AG04449 (cell line): ENCODE measurements at regions not wholly inside any gene's neighbourhood (a gene's known extent, or its start where the extent isn't known, plus 50 kb on each side); places are given as distances from the start of the nearest gene placed in this dataset.

Experiments
- CTCF ChIA-PET: fragments of 350-600 bp; formaldehyde crosslinking; extraction: SDS; loops from one replicate; lab custom pipeline; 2021; ENCODE audit warnings: antibody characterized with exemption; lab: Yijun Ruan, JAX
- POLR2A ChIA-PET: fragments of 400-600, 350-600 bp; formaldehyde crosslinking; extraction: SDS; loops from one replicate; lab custom pipeline; 2020; ENCODE audit warnings: antibody characterized with exemption, inconsistent platforms; lab: Yijun Ruan, JAX
- DNase-seq: peaks from one replicate; pipeline ENCODE4 v3.0.0-alpha.2; 2010; ENCODE audit warnings: low read depth, low spot score
- H3K4me3 ChIP-seq: 2 replicates; pipeline ENCODE4 v1.5.1; 2011; ENCODE audit warnings: low read depth, mild to moderate bottlenecking, control low read depth, low read length
- CTCF ChIP-seq: IDR thresholded peaks from one replicate; pipeline ENCODE4 v1.5.1; 2011; ENCODE audit warnings: mild to moderate bottlenecking, moderate library complexity, low read length, control low read depth, inconsistent platforms; ENCODE audit not compliant: insufficient read depth; ENCODE audit errors: missing control alignments

DNA sequence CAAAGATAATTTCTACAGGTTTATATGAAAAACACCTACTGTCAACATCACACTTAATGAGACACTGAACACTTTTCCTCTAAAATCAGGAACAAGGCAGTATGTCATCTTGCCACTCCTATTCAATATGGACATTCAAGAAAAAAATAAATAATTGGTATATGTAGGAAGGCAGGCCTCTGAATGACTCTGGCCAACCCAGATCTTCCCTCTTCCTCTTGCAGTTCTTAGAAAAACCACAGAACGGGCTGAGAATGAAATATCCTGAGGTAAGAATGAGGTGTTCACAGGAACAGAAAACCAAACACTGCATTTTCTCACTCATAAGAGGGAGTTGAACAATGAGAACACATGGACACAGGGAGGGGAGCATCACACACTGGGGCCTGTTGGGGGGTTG is 1207.2 kb upstream of the CITED2 start:
- CTCF ChIA-PET, result no interaction called here
- DNase-seq, result no peak
- TF ChIP-seq CTCF, result no peak

DNA sequence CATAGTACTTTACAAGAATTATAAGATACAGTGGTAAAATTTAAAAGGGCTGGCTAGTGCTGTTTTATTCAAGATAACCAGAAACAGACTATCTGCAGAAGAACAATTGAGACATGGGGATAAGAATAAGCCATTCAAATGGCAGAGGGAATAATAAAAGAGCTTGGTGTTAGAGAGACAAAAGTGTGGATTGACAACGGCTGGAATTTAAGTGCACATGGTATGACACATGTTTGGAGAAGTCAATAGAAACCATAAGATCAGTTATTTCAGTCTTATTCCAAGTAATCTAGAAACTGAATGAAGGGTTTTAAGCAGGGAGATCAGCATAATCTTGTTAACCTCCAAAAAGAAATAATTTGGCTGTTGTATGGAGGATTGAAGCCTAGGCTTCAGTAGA is 1205.5 kb upstream of the CITED2 start:
- ChIA-PET CTCF (no interaction called here), POLR2A (no interaction called here)
- no peak for TF ChIP-seq CTCF
- H3K4me3 ChIP-seq, result no peak overlapping the region
- DNase-seq, result no peak

More for the DNA sequence above, 1207.2 kb upstream of the CITED2 start:
- POLR2A ChIA-PET, result no interaction called here
- no peak overlapping the region for H3K4me3 ChIP-seq

- DNase-seq, result no peak
- no peak overlapping the region for H3K4me3 ChIP-seq
- CTCF ChIA-PET, result interaction anchor here (1.1 kb wide), 1 partner anchor 346 kb away, joined by 4 read pairs; no protein-coding TSS in a partner anchor
- no peak for TF ChIP-seq CTCF
- POLR2A ChIA-PET, result no interaction called here
These were observed 1201.6 kb upstream of the CITED2 start for GRCh38 chr6:140576004-140576555.

- POLR2A ChIA-PET, result interaction anchor here (1.9 kb wide), 1 partner anchor 35 kb away, joined by 6 read pairs; no protein-coding TSS in a partner anchor
- DNase-seq, result no peak
- TF ChIP-seq CTCF, result no peak
- no peak overlapping the region for H3K4me3 ChIP-seq
- CTCF ChIA-PET, result no interaction called here
These were observed 1198.4 kb upstream of the CITED2 start for GRCh38 chr6:140572867-140573266.

DNA sequence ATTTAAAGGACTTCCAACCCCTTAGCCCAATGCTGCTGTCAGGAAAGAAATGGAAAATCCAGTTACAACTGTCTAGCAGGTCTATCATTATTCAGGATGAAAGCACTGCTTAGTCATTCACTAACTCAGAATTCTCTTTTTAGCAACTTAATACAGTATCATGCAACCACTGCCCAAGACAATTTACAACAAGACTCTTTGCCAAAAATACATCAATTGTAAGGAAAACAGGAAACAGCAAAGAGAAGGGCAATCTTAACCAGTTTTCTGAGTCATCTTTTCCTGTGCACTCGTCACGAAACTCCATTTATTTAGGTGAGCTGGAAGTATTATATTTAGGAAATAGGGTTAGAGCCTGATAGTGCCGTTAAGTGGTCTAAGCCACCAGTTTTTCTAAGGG is 1197.7 kb upstream of the CITED2 start:
- ChIA-PET POLR2A (interaction anchor here (0.7 to 1.9 kb wide), 2 partner anchors 34 to 49 kb away, joined by 3 to 6 read pairs; no protein-coding TSS in a partner anchor), CTCF (no interaction called here)
- peak; percentile 86 for DNase-seq
- H3K4me3 ChIP-seq, result no peak overlapping the region
- no peak for TF ChIP-seq CTCF

DNA sequence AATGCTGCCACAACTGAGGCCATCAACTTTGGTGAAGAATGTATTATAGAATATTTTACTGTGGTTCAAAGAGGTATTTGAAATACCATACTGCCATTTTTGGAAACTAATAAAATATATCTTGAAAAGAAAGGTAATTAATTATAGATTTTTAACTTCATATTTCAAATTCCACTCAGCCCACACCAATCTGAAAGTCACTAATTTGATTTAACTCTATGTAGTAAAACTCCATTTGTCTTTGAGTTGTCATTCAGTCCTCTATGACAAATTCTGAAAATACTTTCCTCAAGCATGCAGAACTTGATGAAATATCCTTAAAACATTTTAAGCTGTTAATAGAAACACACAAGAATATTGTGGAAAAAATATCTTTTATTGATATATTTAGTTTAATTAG is 1196.7 kb upstream of the CITED2 start:
- ChIA-PET POLR2A (interaction anchor here (0.5 to 1.9 kb wide), 2 partner anchors 33 to 227 kb away, joined by 4 to 6 read pairs; no protein-coding TSS in a partner anchor), CTCF (interaction anchor here (1.4 to 2.9 kb wide), 2 partner anchors 33 to 225 kb away, joined by 3 to 8 read pairs; no protein-coding TSS in a partner anchor)
- TF ChIP-seq CTCF, result no peak
- DNase-seq, result peak; percentile 26
- H3K4me3 ChIP-seq, result no peak overlapping the region
